Neural progenitor cell (in vitro differentiated cells): ENCODE measurements at regions not wholly inside any gene's neighbourhood (a gene's known extent, or its start where the extent isn't known, plus 50 kb on each side); places are given as distances from the start of the nearest gene placed in this dataset.

Source experiments
- DNase-seq: peaks from one replicate; pipeline ENCODE4 v3.0.0-alpha.2; 2016; ENCODE audit warnings: low spot score
- H2AFZ ChIP-seq: fragments of 200-600 bp; sonication (generic); replicated peaks from 2 replicates; pipeline ENCODE4 v1.6.1; 2016; ENCODE audit warnings: antibody characterized with exemption
- H3F3A ChIP-seq: fragments of 200-600 bp; sonication (generic); 2 replicates; pipeline ENCODE4 v1.6.1; 2016; ENCODE audit warnings: antibody characterized with exemption, low read depth
- H3K27ac ChIP-seq: fragments of 200-600 bp; sonication (generic); 2 replicates; pipeline ENCODE4 v1.5.1; 2016; ENCODE audit warnings: mild to moderate bottlenecking
- H3K27me3 ChIP-seq: fragments of 200-600 bp; sonication (generic); 2 replicates; pipeline ENCODE4 v1.6.1; 2016; ENCODE audit warnings: mild to moderate bottlenecking, moderate library complexity
- H3K36me3 ChIP-seq: fragments of 200-600 bp; sonication (generic); 2 replicates; pipeline ENCODE4 v1.5.1; 2016
- H3K4me1 ChIP-seq: fragments of 200-600 bp; sonication (generic); 2 replicates; pipeline ENCODE4 v1.6.1; 2016; ENCODE audit warnings: mixed run types
- H3K4me2 ChIP-seq: fragments of 200-600 bp; sonication (generic); 2 replicates; pipeline ENCODE4 v1.6.1; 2016
- H3K4me3 ChIP-seq: fragments of 200-600 bp; sonication (generic); 2 replicates; pipeline ENCODE4 v1.5.1; 2016
- H3K79me2 ChIP-seq: fragments of 200-600 bp; sonication (generic); 2 replicates; pipeline ENCODE4 v1.6.1; 2016; ENCODE audit warnings: low read depth
- H3K9ac ChIP-seq: fragments of 200-600 bp; sonication (generic); 2 replicates; pipeline ENCODE4 v1.6.1; 2016
- H3K9me3 ChIP-seq: fragments of 200-600 bp; sonication (generic); 2 replicates; pipeline ENCODE4 v1.5.1; 2016; ENCODE audit warnings: low read depth
- H4K20me1 ChIP-seq: fragments of 200-600 bp; sonication (generic); 2 replicates; pipeline ENCODE4 v1.6.1; 2016; ENCODE audit warnings: low read depth
- H3K27ac Mint-ChIP-seq: 3 replicates; pipeline ENCODE4 v1.8.0; 2021; ENCODE audit warnings: mixed read lengths
- H3K27me3 Mint-ChIP-seq: 2 replicates; pipeline ENCODE4 v1.8.0; 2022; ENCODE audit warnings: low read depth, mild to moderate bottlenecking, inconsistent platforms, moderate library complexity, mixed read lengths; ENCODE audit not compliant: insufficient read depth
- H3K36me3 Mint-ChIP-seq: 3 replicates; pipeline ENCODE4 v1.8.0; 2021; ENCODE audit warnings: mixed read lengths
- H3K4me1 Mint-ChIP-seq: 3 replicates; pipeline ENCODE4 v1.8.0; 2021; ENCODE audit warnings: mixed read lengths
- H3K4me3 Mint-ChIP-seq: 3 replicates; pipeline ENCODE4 v1.8.0; 2021; ENCODE audit warnings: mild to moderate bottlenecking, moderate library complexity, mixed read lengths
- H3K9me3 Mint-ChIP-seq: 3 replicates; pipeline ENCODE4 v1.8.0; 2020; ENCODE audit warnings: mixed read lengths
- CTCF ChIP-seq: fragments of 200-600 bp; sonication (generic); IDR thresholded peaks from 2 replicates; pipeline ENCODE4 v1.5.1; 2017; ENCODE audit warnings: antibody characterized with exemption, mild to moderate bottlenecking
- EZH2 ChIP-seq: fragments of 200-600 bp; sonication (generic); IDR thresholded peaks from 2 replicates; pipeline ENCODE4 v1.6.1; 2017; ENCODE audit warnings: antibody characterized with exemption, mild to moderate bottlenecking, moderate library complexity
- EZH2phosphoT487 ChIP-seq: fragments of 200-600 bp; sonication (generic); IDR thresholded peaks from 2 replicates; pipeline ENCODE4 v1.6.1; 2017; ENCODE audit warnings: antibody characterized with exemption

- Mint-ChIP-seq H3K9me3 (peaks cover 3% of the 10 kb centered on the region), H3K36me3 (no peaks in the 10 kb centered on the region), H3K27ac (no peak overlapping the region), H3K27me3 (peaks cover 2% of the 10 kb centered on the region), H3K4me3 (no peak overlapping the region), H3K4me1 (peaks cover 15% of the 10 kb centered on the region)
- H3K36me3 ChIP-seq, result no peaks in the 10 kb centered on the region
- no peak overlapping the region for H3K4me3 ChIP-seq
- no peak overlapping the region for H3K4me2 ChIP-seq
- no peaks in the 10 kb centered on the region for H3K79me2 ChIP-seq
- no peaks in the 10 kb centered on the region for H4K20me1 ChIP-seq
- no peak overlapping the region for H3K9ac ChIP-seq
- H3K27ac ChIP-seq, result no peak overlapping the region
- TF ChIP-seq EZH2phosphoT487, result no peak
- no peak for TF ChIP-seq EZH2
- TF ChIP-seq CTCF, result no peak
- H3F3A ChIP-seq, result no peaks in the 10 kb centered on the region
- no peak overlapping the region for H2AFZ ChIP-seq
- DNase-seq, result no peak
- no peaks in the 10 kb centered on the region for H3K9me3 ChIP-seq
- no peaks in the 10 kb centered on the region for H3K27me3 ChIP-seq
- no peaks in the 10 kb centered on the region for H3K4me1 ChIP-seq
Observed at GRCh38 chr2:195538937-195539336, 118.1 kb upstream of the SLC39A10 start.

- Histone ChIP-seq H3F3A (no peaks in the 10 kb centered on the region), H3K9ac (no peak overlapping the region), H3K27me3 (no peaks in the 10 kb centered on the region), H3K4me1 (no peaks in the 10 kb centered on the region), H3K9me3 (no peaks in the 10 kb centered on the region), H4K20me1 (no peaks in the 10 kb centered on the region), H3K27ac (no peak overlapping the region), H3K79me2 (no peaks in the 10 kb centered on the region), H3K4me2 (no peak overlapping the region), H3K4me3 (no peak overlapping the region), H3K36me3 (no peaks in the 10 kb centered on the region), H2AFZ (no peak overlapping the region)
- peaks cover 1% of the 10 kb centered on the region for H3K9me3 Mint-ChIP-seq
- no peak overlapping the region for H3K27ac Mint-ChIP-seq
- no peaks in the 10 kb centered on the region for H3K36me3 Mint-ChIP-seq
- peaks cover 2% of the 10 kb centered on the region for H3K27me3 Mint-ChIP-seq
- DNase-seq, result no peak
- TF ChIP-seq EZH2phosphoT487 (no peak), CTCF (no peak)
- H3K4me3 Mint-ChIP-seq, result no peak overlapping the region
- peaks cover 26% of the 10 kb centered on the region for H3K4me1 Mint-ChIP-seq
Observed at GRCh38 chr2:195537811-195538210, 119.2 kb upstream of the SLC39A10 start.

- Histone ChIP-seq H3K4me3 (no peak overlapping the region), H2AFZ (no peak overlapping the region), H3K36me3 (no peaks in the 10 kb centered on the region), H3K4me2 (no peak overlapping the region), H3K79me2 (no peaks in the 10 kb centered on the region), H3F3A (no peaks in the 10 kb centered on the region), H3K9ac (no peak overlapping the region), H4K20me1 (no peaks in the 10 kb centered on the region), H3K27ac (no peak overlapping the region), H3K4me1 (no peaks in the 10 kb centered on the region), H3K27me3 (no peaks in the 10 kb centered on the region), H3K9me3 (no peaks in the 10 kb centered on the region)
- H3K4me3 Mint-ChIP-seq, result no peak overlapping the region
- no peaks in the 10 kb centered on the region for H3K9me3 Mint-ChIP-seq
- peaks cover 32% of the 10 kb centered on the region for H3K4me1 Mint-ChIP-seq
- H3K27ac Mint-ChIP-seq, result no peak overlapping the region
- no peak for DNase-seq
- no peaks in the 10 kb centered on the region for H3K36me3 Mint-ChIP-seq
- peaks cover 2% of the 10 kb centered on the region for H3K27me3 Mint-ChIP-seq
- no peak for TF ChIP-seq EZH2phosphoT487
- no peak for TF ChIP-seq EZH2
- TF ChIP-seq CTCF, result no peak
Observed at GRCh38 chr2:195536906-195537305, 120.1 kb upstream of the SLC39A10 start.
